Hematopoietic multipotent progenitor cell treated with erythropoietin and hydrocortisone succinate and interleukin-3 and kit ligand, for 17 days (in vitro differentiated cells): ENCODE measurements at regions not wholly inside any gene's neighbourhood (a gene's known extent, or its start where the extent isn't known, plus 50 kb on each side); places are given as distances from the start of the nearest gene placed in this dataset.

Experiments used
- DNase-seq: peaks from one replicate; pipeline ENCODE4 v3.0.0-alpha.2; 2015; ENCODE audit warnings: low spot score

DNA sequence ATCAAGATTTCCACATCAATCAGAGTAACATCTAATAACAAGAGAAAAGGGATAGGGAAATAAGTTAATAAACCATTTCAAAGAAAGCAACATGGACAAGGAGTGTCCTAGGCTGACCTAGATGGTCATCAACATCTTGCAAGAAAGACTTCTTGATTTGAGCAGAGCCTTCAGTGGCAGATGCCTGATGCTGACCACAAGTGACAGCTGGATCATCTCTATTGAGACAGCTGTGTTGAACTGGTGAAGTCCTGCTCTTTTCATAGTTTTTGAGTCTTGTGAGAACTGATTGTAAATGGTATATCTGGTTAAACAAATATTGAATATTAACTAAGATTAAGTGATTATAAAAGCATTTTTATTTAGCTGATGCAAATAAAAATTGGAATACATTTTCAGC, 1083.6 kb upstream of the LRFN5 start:
- no peak for DNase-seq

- no peak for DNase-seq
Observed at GRCh38 chr14:40494483-40494882, 1062.2 kb upstream of the FBXO33 start.

DNA sequence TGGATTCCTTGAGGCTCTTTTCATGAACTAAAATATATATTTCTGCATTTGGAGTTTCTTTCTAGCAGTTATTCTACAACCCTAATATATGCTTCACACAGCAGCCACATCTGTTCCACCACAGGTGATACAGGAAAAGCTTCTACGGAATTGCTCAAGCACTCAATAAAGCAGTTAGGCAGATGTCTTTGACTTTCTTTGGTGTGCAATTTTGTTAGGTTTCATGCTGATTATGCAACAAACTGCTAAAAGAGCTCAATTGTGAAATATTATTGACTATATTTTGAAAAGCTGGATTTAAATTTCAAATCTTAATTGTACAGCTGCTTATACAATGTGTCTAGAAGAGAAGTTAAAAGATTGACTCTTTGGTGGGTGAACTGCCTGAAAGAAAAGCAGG, 1055.6 kb upstream of the FBXO33 start:
- DNase-seq, result no peak

DNA sequence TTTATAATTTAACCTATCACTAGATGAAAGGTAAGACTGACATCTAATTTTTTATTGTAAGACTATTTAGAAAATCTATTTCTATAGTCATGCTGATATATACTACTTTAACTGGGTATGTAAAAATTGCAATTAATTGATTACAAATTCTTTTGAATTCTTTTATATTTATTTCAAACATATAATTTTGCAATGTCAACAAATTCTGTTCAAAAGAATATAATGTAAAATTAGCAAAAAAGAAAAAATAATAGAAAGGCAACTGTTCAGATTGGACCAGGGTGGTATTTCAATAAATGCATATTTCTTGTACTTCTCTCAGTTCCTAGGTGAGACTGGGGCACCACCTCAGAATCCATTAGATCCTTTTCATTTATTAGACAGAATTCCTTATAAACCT, 1053.5 kb upstream of the FBXO33 start:
- DNase-seq, result no peak

GRCh38 chr14:40476005-40476404, 1043.8 kb upstream of the FBXO33 start:
- no peak for DNase-seq

DNA sequence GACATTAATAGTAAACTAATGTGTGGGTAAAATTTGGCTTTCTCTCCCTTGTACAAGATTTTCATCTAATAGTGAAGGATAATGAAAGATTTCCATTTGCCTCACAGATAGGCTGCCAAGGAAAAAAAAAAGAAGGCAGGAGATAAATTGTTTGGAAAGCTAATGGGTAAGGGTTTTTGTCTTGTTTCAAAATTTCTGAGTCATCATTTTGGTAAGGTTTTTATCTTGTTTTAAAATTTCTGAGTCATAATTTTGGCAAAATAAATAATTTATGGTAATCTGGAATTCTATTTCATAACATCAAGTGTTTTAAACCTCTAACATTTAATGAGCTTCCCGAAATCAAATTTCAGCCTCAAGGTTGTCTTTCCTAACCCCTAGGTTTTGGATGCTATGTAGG, 1035.7 kb upstream of the FBXO33 start:
- no peak for DNase-seq

DNA sequence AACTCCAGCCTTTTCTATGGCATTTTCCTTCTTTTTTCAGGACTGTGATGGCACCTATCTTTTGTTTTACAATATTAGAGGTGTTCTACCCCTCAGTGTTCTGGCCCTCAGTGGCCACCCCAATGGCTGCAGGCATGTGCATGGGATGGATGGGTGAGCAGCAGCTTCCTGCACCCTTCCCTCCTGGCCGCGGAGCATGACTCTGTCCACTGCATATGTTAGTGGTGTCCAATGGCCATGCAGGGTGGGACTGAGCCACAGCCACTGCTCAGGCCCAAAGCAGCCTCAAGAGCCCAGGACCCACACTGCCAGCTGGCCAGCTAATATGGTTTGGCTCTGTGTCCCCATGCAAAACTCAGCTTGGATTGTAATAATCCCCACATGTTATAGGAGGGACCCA, 1032.3 kb upstream of the FBXO33 start:
- DNase-seq, result no peak

DNA sequence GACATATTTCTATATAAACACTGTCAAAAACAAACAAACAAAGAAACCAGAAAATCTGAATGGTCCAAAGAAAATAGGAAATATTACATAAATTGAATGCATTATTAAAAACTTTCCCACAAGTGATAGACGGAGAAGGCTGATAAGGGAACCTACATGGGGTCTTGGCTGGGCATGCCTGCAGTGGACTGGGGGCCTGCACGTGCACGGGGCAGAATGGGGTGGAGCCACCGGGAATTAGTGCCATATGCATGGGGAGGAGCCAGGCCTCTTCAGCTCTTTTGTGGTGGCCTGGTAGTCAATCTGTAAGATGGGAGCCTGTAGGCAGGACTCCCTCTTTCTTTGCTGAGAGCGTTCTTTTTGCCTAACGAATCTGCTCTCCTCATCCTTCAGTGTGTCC, 1031.7 kb upstream of the FBXO33 start:
- DNase-seq, result no peak

GRCh38 chr14:40452674-40453073, 1020.4 kb upstream of the FBXO33 start:
- no peak for DNase-seq

DNA sequence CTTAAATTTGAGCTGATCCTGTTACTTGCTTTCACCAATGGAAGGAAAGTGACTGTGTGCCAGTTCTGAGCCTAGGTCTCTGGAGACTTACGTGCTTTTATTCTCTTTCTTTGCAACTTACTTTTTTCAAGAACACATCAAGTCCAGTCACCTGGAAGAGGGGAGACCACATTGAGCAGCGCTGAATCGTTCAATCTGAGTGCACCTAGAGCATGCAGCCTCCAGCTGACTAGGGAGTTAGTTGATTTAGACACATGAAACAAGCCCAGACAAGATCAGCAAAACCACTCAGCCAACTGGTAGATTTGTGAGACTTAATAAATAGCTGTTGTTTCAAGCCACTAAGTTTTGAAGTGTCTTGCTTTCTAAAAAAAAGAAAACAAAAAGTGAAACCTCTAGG, 1014.8 kb upstream of the FBXO33 start:
- DNase-seq, result no peak

DNA sequence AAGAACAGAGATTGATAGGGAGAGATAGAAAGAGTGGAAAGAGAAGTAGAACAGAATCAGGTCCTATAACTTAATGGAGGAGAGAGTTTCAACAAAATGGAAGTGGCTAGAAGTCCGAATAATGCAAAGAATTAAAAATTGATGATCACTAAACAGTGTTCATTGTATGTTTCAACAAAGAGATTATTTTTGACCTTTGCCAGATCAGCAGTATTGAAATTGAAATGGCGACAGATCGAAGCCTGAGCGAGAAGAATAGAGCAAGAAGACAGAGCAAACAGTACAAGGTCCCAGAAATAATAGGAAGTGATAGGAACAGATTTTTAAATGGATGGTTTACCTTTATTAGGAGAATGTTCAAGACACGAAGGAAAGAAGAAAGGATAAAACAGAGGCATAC, 1012.8 kb upstream of the FBXO33 start:
- no peak for DNase-seq

DNA sequence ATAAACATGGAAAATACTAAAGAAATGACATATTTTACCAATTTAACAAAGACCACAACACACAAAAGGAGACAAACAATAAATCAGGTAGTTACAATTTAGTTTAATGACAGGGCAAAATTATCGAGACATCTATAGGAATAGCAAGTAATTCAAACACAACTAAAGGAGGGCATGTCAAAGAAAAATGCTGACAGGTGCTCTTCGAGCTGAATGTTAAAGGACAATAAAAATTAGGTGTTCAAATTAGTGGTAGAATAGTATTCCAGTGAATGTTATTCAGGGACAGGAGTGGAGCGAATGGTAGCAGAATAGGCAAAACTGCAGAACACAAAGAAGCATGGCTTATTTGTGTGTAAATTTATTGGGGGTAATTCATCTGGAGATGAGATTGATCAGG, 1004.3 kb upstream of the FBXO33 start:
- no peak for DNase-seq

DNA sequence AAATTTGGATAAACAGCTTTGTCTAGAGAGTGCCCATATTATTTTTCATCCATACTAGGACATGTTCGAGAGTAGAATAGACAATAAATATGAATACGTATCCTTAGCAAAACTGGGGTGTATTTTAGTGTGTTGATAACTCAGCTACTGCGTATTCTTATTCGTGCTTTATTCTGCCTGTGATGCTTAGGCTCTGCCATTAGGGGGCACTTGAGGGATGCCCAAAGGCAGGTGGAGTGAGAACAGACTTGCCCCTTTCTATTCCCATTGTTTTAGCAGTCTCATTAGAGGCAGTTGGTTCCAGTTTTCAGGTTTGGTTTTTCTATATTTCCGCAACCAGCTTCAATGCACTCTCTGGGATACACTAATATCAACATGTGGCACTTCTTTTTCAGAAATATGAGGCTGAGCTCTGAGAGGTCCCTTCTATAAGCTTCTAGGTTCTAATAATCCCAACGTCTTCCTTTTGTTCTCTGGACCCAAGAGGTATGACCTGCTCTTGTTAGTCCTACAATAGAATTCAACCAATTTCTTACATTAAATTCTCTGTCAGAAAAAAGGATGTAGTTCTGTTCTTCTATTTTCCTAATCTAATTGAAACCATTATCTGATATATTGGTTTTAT, 985.7 kb upstream of the FBXO33 start:
- DNase-seq, result no peak

- no peak for DNase-seq
Observed at GRCh38 chr14:40416565-40416964, 984.3 kb upstream of the FBXO33 start.

- DNase-seq, result no peak
Observed at GRCh38 chr14:40414386-40414785, 982.2 kb upstream of the FBXO33 start.

DNA sequence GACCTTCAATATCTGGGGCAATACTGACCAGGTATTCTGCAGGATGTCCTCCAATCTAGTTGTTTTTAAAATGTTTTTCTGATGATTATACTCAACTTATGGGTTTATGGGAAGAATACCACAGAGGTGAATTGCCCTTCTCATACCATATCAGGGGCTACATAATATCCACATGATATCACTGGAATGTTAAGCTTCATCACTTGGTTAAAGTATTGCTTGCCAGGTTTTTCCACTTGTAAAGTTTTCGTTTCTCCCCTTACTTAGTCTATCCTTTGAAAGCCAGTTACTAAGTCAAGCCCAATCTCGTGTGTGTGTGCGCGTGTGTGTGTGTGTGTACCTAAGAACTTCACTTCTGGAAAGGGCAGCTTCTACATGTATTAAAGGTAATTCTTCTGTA, 980.9 kb upstream of the FBXO33 start:
- DNase-seq, result no peak

GRCh38 chr14:40410708-40411107, 978.5 kb upstream of the FBXO33 start:
- DNase-seq, result no peak

DNA sequence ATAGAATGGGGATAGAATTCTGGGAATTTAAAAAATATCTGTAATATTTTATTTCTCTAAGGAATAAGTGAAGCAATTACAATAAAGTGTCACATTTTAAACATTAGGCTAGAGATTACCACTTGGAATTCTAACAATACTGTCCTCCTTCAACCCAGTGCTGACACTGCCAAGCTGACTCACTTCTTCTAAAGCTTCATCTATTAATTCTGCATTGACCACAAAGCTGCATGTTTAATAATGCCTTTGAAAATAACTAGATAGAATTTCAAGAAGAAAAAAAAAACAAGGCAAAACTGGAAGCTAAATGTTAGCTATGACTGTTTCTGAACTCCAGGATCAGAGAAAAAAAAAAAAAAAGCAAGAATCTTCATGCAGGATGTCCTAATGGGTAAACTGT, 970.7 kb upstream of the FBXO33 start:
- no peak for DNase-seq

DNA sequence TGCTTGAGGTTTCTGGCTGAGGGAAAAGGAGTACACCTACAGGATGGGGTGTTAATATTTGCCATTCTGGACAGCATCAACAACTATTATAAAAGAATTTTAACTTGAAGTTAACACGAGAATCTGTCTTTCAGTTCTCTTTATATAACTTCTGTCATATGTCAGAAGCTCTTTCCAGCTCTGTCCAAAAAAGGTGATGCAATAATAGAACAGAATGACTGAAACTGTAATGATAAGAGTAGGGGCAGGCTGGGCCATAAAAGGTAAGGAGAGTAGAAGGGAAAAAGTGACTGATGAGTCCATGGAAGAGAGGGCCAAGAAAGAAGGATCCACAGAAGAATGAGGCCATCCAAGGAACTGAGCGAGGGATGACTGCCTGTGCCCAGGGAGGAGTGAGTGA, 966.7 kb upstream of the FBXO33 start:
- no peak for DNase-seq

- no peak for DNase-seq
Observed at GRCh38 chr14:40394634-40395340, 962.6 kb upstream of the FBXO33 start.

DNA sequence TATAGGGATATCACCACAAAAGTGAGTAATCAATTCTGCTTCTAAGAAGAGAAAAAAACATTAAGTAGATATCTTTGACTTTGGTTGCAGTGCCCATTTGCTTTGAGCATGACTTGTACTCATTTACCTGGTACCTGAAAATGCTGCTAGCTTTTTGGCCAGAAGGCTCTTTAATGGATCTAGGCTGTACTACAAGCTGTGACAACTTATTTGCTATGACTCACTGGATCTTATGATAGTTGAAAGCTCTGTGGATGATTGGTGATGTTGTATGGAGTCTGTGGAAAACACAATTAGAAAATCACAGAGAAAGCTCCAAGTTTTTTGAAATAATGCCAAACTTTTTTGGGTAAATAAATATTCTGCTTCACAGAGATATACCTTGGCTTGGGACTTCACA, 960.9 kb upstream of the FBXO33 start:
- DNase-seq, result no peak

DNA sequence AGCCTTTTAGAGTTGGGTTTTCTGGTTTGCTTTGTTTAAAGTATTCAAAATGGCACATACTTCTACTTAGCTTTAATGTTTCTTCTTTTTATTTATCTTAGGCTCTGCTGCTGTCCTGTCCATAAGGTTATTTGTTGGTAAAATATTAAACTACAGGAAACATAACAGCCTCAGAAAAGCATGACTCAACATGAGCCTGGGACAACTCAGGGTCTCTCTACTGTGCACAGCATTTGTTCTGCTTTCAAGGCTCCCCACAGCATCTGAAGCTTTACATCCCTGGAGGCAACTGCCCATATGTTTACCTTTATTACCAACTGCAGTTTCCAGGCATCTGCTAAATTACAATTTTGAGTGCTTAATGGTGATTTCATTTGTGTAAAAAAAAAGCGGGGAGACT, 954.2 kb upstream of the FBXO33 start:
- DNase-seq, result no peak

DNA sequence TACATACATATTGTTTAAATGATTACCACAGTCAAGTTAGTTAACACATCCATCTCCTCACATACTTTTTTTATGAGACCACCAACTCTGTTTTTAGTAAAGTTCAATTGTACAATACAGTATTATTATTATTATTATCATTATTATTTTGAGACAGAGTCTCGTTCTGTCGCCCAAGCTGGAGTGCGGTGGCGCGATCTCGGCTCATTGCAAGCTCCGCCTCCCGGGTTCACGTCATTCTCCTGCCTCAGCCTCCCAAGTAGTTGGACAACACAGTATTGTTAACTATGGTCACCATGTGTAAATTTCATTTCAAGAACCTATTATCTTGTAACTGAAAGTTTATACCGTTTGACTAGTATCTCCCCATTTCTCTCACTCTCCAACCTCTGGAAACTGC, 942.0 kb upstream of the FBXO33 start:
- no peak for DNase-seq

DNA sequence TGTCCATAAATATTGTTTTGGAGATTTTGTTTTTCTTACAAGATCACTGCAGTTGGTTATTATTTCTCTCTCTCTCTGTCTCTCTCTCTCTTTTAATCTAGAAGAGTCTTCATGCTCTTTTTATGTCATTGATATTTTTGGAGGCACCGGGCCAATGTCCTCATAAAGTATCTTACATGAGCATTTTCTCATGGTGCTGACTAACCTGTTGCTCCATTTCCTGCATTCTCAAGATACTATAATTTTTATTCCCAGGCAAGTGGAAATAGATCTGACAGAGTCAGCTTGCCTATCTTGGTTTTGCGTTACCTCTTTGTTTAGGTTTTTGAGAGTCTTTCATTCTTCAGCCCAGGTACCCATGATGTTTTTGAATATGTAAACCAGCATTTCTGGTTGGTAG, 938.8 kb upstream of the FBXO33 start:
- no peak for DNase-seq
